Jurkat, Clone E6-1 (cell line): ENCODE measurements at regions not wholly inside any gene's neighbourhood (a gene's known extent, or its start where the extent isn't known, plus 50 kb on each side); places are given as distances from the start of the nearest gene placed in this dataset.
"Not testable (repeated sequence)": the region's sequence is repeated elsewhere in the genome, so short reads cannot be mapped to it uniquely, and the experiment has no call there.

Source experiments
- DNase-seq: peaks from one replicate; pipeline ENCODE4 v3.0.0-alpha.2; 2011; ENCODE audit warnings: low read depth, low spot score
- H3K4me3 ChIP-seq: 2 replicates; pipeline ENCODE4 v1.5.1; 2011; ENCODE audit warnings: mild to moderate bottlenecking, low read length, control low read depth, moderate library complexity

GRCh38 chr18:76307293-76307690, 187.8 kb downstream of the ZNF516 start:
- DNase-seq, result no peak
- H3K4me3 ChIP-seq, result no peak overlapping the region

GRCh38 chr18:76306685-76307292, 188.3 kb downstream of the ZNF516 start:
- H3K4me3 ChIP-seq, result no peak overlapping the region
- DNase-seq, result peak; percentile 5

GRCh38 chr18:76285866-76286265, 209.2 kb downstream of the ZNF516 start:
- DNase-seq, result no peak

GRCh38 chr18:76281565-76281964, 213.5 kb downstream of the ZNF516 start:
- H3K4me3 ChIP-seq, result no peak overlapping the region
- no peak for DNase-seq

More at GRCh38 chr18:76285866-76286265, 209.2 kb downstream of the ZNF516 start:
- H3K4me3 ChIP-seq, result no peak overlapping the region

GRCh38 chr18:76277801-76278200, 217.2 kb downstream of the ZNF516 start:
- no peak for DNase-seq
- no peak overlapping the region for H3K4me3 ChIP-seq

DNA sequence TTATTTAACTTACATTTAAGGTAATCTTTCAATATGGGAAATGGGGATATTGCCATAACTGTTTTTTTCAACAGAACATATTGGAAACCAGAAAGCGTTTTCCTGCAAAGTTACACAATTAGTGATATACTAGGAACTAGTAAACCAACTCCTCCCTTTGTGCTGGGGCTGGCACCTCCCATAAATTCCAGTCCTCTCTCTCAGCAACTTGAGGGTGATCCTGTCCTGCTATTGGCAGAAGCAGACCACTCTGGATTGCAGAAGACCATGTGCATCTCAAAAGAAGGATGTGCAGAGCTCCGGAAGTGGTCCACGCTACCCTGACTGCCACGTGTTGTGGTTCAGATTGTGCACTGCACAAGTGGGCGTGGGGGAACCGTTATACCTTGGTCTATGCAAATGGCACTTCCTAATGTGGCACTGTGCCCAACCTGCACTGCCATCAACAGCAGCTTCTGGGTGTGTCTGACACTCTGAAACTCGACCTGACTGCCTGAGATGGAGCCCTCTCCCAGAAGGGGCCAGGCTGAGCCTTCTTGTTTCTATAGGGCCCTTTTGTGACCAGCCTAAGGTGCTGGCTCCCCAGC, 219.2 kb downstream of the ZNF516 start:
- no peak overlapping the region for H3K4me3 ChIP-seq
- peak; percentile 79 for DNase-seq

GRCh38 chr18:76274468-76275289, 220.4 kb downstream of the ZNF516 start:
- H3K4me3 ChIP-seq, result no peak overlapping the region
- DNase-seq, result no peak

GRCh38 chr18:76273956-76274355, 221.1 kb downstream of the ZNF516 start:
- no peak overlapping the region for H3K4me3 ChIP-seq
- no peak for DNase-seq

DNA sequence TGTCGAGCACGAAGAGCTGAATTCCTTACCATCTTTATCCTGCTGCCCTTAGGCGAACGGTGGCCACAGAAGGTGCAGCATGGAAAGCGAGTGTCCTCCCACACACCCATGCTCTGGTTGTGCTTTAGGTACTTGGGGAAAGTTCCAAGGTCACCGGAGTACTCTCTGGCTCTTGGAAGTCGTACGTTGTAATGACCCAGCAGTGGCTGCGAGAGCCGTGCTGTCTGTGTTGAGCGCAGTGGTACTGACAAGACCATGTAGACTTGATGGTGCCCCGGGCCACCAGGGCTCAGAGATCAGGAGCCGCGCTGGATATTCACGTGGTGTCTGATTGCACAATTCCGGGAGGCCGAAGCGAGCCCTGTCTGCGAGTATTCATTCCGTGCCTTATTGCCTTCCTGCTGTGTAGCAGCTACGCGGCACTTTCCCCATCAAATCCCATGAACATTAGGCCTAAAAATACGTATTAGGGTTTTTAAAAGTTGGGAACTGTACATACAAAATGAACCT, 222.0 kb downstream of the ZNF516 start:
- DNase-seq, result no peak
- no peak overlapping the region for H3K4me3 ChIP-seq

DNA sequence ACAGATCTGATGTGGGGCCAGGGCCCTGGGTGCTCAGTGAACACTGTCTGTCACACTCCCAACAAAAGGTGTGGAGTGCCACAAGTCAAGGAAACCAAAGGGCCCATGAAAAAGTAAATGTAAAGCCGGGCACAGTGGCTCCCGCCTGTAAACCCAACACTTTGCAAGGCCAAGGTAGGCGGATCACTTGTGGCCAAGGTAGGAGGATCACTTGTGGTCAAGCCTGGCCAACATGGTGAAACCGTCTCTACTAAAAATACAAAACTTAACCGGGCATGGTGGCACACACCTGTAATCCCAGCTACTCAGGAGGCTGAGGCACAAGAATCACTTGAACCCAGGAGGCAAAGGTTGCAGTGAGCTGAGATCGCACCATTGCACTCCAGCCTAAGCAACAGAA, 227.6 kb downstream of the ZNF516 start:
- not testable (repeated sequence) for DNase-seq, H3K4me3 ChIP-seq

- H3K4me3 ChIP-seq, result no peak overlapping the region
- no peak for DNase-seq
These were observed 228.6 kb downstream of the ZNF516 start for GRCh38 chr18:76266236-76266991.

DNA sequence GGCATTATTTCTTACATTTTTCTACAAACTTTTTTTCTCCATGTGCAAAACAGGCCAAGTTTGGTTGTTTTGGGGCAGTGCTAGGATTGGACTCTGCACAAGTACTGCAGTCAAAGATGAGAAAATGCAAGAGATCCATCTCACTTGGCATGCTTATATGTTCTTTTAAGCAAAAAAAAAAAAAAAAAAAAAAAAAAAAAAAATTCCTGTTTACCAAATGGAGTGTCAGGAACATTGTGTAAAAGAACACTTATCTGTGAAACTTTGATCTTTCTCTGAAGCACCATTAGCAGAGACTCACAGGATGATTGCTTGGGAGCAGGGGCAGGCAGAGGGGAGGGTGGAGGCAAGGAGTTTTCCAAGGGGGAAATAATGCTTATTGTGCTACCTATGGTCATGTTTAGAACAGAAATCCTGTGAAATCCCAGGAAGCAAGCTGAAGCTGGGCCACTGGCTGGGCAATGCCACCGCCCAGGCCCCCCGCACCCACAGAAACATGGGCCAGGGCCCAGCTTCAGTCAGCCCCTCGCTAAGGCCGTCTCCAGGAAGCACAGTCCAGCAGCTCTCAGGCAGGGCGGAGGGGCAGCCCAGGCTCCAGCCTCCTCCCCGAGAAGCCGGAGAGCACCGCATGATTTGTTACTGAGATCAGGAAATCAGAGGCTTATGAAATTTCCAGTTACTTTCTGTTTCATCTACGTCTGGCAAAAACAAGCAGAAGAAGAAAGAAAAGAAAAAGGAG, 229.4 kb downstream of the ZNF516 start:
- no peak for DNase-seq
- no peak overlapping the region for H3K4me3 ChIP-seq

DNA sequence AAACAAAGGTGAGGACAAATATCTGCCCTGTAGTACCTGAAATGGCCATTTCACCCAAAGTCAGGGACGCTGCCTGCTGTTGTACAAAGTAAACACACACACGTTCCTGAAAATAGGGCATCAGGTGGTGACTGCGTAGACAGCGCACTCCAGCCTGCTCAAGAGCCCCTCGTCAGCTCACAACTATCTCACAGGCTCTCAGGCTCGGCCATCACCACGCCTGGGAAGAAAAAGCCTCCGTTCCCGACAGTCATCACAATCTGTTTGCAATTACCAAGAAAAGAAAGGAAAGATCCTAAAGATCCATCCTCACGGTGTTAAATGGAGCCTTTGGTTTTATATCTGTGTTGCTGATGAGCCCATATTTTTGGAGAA, 230.2 kb downstream of the ZNF516 start:
- no peak overlapping the region for H3K4me3 ChIP-seq
- no peak for DNase-seq

GRCh38 chr18:76264198-76264875, 230.7 kb downstream of the ZNF516 start:
- no peak overlapping the region for H3K4me3 ChIP-seq
- DNase-seq, result no peak

DNA sequence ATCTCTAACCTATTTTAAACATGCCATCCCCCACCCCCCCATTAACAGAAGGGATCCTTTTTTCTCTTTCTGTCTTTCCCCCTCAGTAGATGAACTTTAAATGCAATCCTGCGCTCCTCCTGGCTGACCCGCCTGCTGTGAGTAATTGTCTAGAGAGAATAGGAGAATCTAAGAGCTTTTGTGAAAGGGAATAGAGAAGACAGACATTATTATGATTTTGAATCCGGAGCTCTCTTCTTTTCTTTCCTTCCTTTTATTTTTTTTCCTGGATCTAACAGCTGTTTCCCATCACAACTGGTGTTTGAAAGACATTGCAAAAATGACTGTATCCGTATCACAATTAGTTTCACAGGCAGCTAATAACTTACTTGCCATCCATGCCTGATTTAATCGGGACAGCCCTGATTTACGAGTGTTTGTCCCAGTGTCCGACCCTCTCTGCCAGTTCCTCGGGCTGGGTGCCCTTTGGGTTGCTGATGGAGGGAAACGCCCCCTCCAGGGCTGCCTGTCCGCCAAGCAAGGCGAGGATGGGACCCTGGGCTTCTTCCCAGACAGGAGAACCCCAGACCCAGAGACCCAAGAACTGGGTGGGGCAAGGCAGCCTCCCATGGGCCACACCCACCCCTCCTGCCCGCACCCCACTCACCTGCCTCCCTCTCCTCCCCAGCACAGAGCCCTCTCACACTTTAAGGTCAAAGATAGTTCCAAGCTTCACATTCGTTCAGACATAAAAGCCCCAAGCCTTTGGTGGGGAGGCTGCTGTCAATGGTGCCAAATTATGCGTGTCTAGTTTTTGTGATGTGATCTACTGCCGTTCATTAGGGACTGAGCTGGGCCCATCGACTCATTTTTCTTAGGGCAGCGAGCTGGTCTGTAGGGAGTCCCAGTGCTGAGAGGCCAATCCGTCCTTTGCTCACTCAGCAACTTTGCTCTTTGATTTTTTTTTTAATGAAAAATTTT, 231.7 kb downstream of the ZNF516 start:
- no peak overlapping the region for H3K4me3 ChIP-seq
- no peak for DNase-seq

- DNase-seq, result no peak
- H3K4me3 ChIP-seq, result no peak overlapping the region
These were observed 234.0 kb downstream of the ZNF516 start for GRCh38 chr18:76260941-76261472.

DNA sequence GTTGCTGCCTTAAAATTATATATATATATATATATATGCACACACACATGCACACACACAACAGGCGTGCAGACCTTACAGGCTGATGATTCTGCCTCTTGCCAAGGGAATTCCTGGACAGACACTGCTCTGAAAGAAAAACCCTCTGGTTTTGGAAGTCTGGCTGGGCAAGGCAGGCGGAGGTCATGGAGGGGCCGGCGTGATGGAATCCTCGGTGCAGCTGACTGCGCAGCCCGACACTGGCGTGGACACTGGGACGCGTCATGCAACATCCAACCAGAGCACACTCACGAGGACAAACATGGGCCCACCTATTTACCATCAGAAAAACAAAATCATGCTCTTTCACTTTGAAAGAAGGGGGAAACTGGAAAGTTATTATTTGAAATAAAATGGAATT, 235.3 kb downstream of the ZNF516 start:
- H3K4me3 ChIP-seq, result no peak overlapping the region
- DNase-seq, result no peak
